ENCODE measurements at regions not wholly inside any gene's neighbourhood (a gene's known extent, or its start where the extent isn't known, plus 50 kb on each side); places are given as distances from the start of the nearest gene placed in this dataset.

DNA sequence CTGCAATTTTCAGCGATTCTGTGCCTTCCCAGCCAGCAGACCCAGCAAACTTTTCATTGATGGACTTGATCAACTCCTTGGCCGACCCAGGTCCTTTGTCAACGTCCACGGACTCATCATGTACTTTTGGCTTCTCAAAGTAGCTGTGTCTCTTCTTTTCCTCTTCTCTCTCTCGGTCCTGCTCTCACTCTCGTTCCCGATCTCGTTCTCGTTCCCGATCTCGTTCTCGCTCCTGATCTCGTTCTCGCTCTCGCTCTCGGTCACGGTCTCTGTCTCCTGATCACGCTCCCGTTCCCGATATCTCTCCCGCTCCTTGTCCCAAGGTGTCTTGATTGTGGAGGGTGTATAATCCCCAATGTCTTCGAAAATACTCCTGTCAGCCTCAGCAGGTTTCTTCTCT is 219.5 kb upstream of the FANCL start:
- no peak for DNase-seq

DNA sequence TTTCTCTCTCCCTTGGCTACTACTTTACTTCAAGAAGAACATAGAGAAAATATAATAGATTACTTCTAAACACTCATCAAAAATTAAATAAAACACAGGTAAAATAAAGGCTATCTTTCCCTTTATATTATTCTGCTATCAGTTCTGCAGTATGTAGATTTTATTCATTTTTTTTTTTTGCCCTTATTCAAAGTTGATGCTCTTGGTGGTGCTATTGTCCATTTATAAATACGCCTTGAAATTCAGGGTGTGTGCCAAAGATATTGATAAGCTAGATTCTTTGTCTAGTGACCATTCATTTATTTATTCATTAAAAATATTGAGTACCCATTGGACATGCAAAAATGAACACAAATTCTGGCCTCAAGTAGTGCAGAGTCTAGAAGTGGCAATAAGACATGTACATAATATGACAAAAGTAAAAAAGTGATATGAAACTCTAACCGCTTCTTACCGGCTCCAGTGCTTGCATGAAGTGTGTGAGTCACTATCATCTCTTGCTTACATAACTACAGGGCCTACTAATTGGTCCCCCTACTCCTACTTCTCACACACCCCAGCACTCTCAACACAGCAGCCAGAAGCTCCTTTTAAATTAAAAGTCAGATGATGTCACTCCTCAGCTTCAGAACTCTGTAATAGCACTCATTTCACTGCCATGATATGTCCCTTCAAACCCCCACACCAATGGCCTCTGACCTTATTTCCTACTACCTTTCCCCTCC is 208.3 kb upstream of the FANCL start:
- peak; percentile 51 to 88 (median 74) for DNase-seq

GRCh38 chr2:58448845-58449244 is 207.7 kb upstream of the FANCL start:
- no peak for DNase-seq

- DNase-seq: peak; percentile 41 to 59 (median 50)
Observed at GRCh38 chr2:58448065-58448507, 207.0 kb upstream of the FANCL start.

DNA sequence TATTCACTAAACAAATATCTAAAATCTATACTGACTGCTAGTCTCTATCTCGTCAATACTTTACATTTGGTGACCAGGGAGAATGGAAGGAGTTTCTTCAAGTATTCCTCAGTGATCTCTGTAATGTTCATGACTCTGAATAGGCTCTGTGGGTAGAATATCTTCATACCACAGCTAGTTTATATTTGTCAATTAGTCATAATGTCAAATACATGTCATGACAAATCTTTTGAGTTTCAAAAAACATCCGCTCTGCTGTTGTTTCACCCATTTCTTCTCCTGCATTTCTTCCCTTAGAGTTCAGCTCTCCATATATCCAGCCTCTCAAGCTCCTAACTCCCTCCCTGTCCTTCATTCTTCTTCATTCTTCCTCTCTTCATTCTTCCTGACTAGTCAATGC is 206.5 kb upstream of the FANCL start:
- no peak for DNase-seq

- no peak for DNase-seq
Observed at GRCh38 chr2:58441643-58442042, 200.5 kb upstream of the FANCL start.

DNA sequence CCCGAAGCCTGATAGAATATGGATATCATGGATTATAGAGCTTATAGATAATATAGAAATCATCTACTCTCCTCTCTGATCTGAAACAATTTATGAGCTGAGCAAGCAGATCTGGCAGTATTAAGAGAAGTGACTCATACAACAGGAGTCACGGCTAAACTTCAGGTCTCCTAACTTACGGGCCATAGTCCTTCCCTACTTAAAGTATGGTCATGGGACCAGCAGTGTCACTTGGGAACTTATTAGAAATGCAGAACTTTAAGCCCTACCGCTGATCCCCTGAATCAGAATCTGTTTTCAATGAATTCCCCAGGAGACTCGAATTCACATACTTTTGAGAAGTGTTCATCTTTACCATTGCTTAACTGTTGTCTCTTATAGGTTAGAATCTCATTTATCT is 195.7 kb upstream of the FANCL start:
- DNase-seq: no peak

- no peak for DNase-seq
Observed at GRCh38 chr2:58435246-58435645, 194.1 kb upstream of the FANCL start.

GRCh38 chr2:58434692-58435091 is 193.6 kb upstream of the FANCL start:
- no peak for DNase-seq

DNA sequence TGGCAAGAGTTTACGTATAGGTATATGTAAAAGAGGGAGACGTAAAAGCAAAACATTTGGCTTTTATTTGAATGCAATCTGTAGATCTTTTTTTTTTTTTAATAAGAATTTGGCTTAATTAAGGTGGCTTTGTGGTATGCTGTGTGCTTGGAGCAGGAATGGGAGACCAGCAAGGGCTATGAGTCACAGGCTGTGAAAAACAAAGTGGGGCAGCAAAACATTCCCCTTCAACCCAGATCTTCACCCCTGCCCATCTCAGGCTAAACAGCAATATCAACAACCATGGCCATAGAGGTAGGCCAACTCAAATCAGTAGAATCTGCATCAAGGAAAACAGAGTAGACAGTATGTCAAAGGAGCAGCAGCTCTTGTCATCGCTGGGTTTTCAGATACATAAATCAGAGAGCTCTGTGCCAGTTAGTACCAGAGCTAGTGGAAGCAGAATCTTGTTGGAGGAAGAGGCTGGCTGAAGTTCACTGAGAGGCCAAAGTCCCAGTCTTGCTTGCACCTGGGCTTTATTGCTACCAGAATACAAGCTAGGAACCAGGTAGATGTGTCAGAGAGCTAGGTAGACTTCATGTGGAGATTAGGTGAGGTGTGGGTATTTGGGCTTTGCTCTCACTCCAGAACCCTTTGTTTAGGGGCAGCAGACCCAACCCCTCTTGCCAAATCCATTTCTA is 191.5 kb upstream of the FANCL start:
- no peak for DNase-seq

DNA sequence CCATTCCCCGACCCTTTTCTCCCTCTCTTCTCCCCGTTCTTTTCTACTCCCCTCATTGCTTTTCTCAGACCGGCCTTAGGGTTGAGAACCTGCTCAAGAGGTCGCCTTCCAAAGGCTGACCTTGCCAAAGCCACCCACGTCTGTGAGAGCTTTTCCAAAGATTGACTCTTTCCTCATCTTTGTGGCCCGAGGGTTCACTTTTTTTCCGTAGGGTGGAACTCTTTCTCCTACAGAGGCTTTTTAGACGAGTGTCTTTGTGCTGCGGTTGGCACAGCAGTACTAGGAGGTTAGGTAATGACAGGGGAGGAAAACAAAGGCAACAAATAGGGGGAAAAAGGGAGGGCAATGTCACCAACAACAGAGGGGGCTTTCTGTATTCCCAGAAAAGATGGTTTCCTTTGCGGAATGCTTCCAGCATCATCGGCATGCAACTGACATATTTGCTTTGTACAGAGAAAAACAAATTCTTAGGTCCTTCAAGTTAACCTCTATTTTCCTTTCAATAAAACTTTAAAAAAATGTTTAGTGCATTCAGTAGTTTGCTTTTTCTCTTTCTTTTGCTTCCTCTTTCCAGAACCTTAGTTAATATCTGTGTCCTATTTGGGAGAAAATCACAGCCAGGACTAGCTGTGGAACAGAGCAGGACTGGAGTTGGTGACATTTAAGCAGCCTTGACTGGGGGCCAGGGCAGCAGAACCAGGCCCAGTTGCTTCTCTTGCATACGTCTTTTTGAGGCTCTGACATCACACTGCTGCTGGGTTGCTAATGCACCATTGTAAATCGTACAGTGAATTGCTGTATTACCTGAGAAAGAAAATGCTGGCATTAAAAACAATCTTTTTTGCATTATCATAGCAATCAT is 188.1 kb upstream of the FANCL start:
- DNase-seq: no peak

DNA sequence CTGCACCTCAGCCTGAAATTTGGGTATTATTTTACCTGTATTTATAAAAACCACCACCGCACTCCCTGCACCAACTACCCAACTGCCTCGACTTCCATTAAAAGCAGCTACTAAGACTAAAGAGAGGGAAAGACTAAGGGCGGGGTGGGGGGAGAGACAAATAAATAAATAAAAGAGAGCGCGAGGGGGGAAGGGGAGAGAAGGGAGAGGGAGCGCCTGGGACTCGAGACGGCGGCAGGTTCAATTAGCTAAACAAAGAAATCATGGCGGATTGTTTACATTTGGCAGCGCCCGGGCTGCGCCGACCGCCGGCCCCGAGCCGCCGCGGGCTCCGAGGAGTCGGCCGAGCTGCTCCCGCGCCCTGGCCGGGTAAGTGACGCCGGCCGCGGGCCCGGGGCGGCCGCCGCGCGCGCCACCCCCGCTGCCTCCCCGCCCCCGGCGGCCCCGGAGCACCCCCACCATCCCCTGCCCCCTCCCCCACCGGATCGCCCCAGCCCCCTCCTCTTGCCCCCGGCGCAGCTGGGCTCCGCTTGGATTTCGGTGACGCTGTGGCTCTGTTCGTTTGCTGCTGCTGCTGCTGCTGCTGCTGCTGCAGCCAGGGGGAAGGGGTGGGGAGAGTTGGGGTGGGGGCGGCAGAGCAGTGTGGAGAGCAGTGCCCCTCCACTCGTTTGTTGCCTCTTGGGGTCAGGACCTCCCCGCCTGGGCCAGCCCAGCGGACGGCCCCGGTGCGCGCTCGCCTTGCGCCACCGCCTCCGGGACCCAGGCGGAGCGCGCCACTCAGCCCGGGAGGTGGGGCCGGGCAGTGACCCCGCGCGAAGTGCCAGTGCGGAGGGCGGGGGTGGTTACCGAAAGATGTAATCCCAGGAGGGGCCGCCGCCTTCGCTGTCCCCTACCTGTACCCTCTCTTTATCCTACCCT is 187.2 kb upstream of the FANCL start:
- peak in 2 of 4 experiments; percentile 14 to 33 for DNase-seq

GRCh38 chr2:58427572-58428095 is 186.5 kb upstream of the FANCL start:
- peak; percentile 20 to 54 (median 22) for DNase-seq

DNA sequence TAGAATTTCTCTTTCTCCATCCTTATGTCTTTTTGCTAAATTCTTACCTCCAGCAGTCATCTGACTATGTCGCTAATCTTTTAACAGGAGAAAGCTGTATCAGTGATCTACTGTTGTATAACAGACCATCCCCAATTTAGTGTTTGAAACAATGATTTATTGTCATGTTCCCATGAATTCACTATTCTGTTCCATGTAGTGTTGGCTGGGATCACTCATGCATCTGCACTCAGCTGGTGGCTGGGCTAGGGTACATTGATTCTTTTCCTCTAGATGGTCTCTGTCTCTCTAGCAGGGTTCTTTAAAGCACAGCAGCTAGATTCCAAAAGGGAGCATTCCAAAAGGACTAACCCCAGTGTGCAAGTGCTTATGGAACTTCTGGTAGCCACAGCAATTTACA is 184.2 kb upstream of the FANCL start:
- DNase-seq: no peak

GRCh38 chr2:58419983-58420382 is 178.9 kb upstream of the FANCL start:
- no peak for DNase-seq

GRCh38 chr2:58416696-58417095 is 175.6 kb upstream of the FANCL start:
- no peak for DNase-seq

DNA sequence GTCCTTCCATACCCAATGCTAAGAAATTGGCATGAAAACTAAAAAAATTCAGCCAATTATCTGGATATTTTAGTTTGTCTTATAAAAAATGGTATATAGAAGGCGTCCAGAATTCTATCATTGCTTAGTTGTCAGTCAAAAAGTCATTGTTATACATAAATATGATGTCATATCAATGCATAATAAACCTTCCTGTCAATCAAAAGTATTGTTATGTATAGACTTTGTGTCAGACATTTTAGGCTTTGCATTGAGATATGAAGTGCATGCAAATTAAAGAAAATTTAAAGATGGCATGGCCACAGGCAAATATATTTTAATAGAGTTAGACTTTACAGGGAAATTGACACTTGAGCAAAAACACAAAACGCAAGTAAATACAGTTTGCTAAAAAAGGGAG is 173.4 kb upstream of the FANCL start:
- no peak for DNase-seq

- no peak for DNase-seq
Observed at GRCh38 chr2:58410549-58410948, 169.4 kb upstream of the FANCL start.

- no peak for DNase-seq
Observed at GRCh38 chr2:58407487-58407886, 166.4 kb upstream of the FANCL start.

GRCh38 chr2:58405341-58405740 is 164.2 kb upstream of the FANCL start:
- no peak for DNase-seq

- no peak for DNase-seq
Observed at GRCh38 chr2:58401936-58402335, 160.8 kb upstream of the FANCL start.

- DNase-seq: no peak
Observed at GRCh38 chr2:58398406-58398805, 157.3 kb upstream of the FANCL start.
